H1 (cell line): ENCODE measurements at regions not wholly inside any gene's neighbourhood (a gene's known extent, or its start where the extent isn't known, plus 50 kb on each side); places are given as distances from the start of the nearest gene placed in this dataset.

Source experiments
- CTCF ChIP-seq, 3 experiments: IDR thresholded peaks; 1 replicate in 2 of 3; 2 replicates in 1 of 3; pipeline versions ENCODE4 v1.5.1 to v1.6.1; 2011; ENCODE audit warnings: low read length in 3 of 3, mild to moderate bottlenecking in 3 of 3, inconsistent platforms in 2 of 3, low read depth in 1 of 3, moderate library complexity in 1 of 3; ENCODE audit not compliant: insufficient read depth in 1 of 3; ENCODE audit errors: control extremely low read depth in 1 of 3
- EZH2 ChIP-seq: fragments of 200-600 bp; sonication (generic); IDR thresholded peaks from 2 replicates; pipeline ENCODE4 v1.7.1; 2012; ENCODE audit warnings: low read depth, mild to moderate bottlenecking, moderate library complexity, low read length, inconsistent platforms; ENCODE audit not compliant: severe bottlenecking
- FOSL1 ChIP-seq: IDR thresholded peaks from 2 replicates; pipeline ENCODE4 v1.6.1; 2011; ENCODE audit warnings: mild to moderate bottlenecking, low read depth, low read length, moderate library complexity; ENCODE audit not compliant: insufficient read depth
- GTF2F1 ChIP-seq: IDR thresholded peaks from 2 replicates; pipeline ENCODE4 v1.6.1; 2012; ENCODE audit warnings: low read depth, low read length, improper control_type of control experiment, borderline replicate concordance
- KDM5A ChIP-seq: fragments of 200-600 bp; IDR thresholded peaks from 2 replicates; pipeline ENCODE4 v1.7.1; 2012; ENCODE audit warnings: mild to moderate bottlenecking, low read length, inconsistent platforms, mixed read lengths
- POLR2AphosphoS5 ChIP-seq: IDR thresholded peaks from 2 replicates; pipeline ENCODE4 v1.6.1; 2011; ENCODE audit warnings: low read depth, low read length
- SUZ12 ChIP-seq: fragments of 200-600 bp; sonication (generic); IDR thresholded peaks from 2 replicates; pipeline ENCODE4 v1.6.1; 2012; ENCODE audit warnings: mild to moderate bottlenecking, inconsistent platforms, low read length, moderate library complexity, mixed read lengths
- TAF1 ChIP-seq: IDR thresholded peaks from 2 replicates; pipeline ENCODE4 v1.6.1; 2011; ENCODE audit warnings: mild to moderate bottlenecking, low read depth, low read length
- TCF12 ChIP-seq: IDR thresholded peaks from 2 replicates; pipeline ENCODE4 v1.6.1; 2011; ENCODE audit warnings: low read depth, mild to moderate bottlenecking, low read length

DNA sequence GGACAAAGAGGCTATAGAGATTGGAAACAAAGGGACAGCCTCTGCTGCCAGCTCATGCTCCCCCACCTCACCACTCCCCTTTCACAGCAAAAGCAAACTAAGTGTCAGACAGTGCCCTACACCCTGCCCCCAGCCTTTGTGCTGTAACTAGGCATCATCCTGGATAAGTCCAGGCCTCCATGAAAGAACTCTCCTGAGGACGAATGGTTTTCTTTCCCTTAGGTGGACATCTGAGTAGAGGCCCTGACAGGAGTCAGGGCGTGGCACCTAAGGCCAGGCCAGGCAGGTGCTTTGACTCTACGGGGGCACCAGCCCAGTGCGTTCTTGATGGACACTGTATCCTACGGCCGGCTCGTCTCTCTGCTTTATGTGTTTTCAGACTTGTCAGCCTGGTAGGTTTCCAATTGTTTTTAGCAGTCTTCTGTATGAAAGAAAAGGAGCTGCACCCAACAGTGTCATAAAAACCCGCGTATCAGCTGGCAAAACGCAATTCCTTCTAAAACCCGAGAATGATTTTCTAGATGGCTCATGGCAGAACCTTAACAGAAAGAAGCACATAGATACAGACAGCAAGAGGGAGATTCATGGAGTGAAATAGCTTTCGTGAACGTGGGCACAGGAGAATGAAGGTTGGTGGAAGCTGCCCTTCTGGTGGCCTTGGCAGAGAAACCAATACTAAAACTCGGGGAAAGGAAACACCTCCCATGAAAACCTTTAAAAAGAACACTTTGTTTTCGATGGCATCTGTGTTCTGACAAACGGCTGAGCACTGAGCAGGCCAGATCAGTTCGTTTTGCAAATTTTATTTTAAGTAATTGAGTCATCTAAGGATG, 51.7 kb upstream of the AJAP1 start:
- TF ChIP-seq CTCF (IDR thresholded peaks at IDR 0.05; ENCODE audit: control extremely low read depth in 1 of 3, insufficient read depth in 1 of 3, low read depth in 1 of 3, low read length in 3 of 3) (no peak), KDM5A (no peak), FOSL1 (no peak), POLR2AphosphoS5 (no peak), SUZ12 (no peak), GTF2F1 (no peak), TAF1 (no peak), TCF12 (no peak), EZH2 (no peak)
